AG04449 (cell line): ENCODE measurements at regions not wholly inside any gene's neighbourhood (a gene's known extent, or its start where the extent isn't known, plus 50 kb on each side); places are given as distances from the start of the nearest gene placed in this dataset.

Experiments
- CTCF ChIA-PET: fragments of 350-600 bp; formaldehyde crosslinking; extraction: SDS; loops from one replicate; lab custom pipeline; 2021; ENCODE audit warnings: antibody characterized with exemption; lab: Yijun Ruan, JAX
- POLR2A ChIA-PET: fragments of 400-600, 350-600 bp; formaldehyde crosslinking; extraction: SDS; loops from one replicate; lab custom pipeline; 2020; ENCODE audit warnings: antibody characterized with exemption, inconsistent platforms; lab: Yijun Ruan, JAX
- DNase-seq: peaks from one replicate; pipeline ENCODE4 v3.0.0-alpha.2; 2010; ENCODE audit warnings: low read depth, low spot score
- H3K4me3 ChIP-seq: 2 replicates; pipeline ENCODE4 v1.5.1; 2011; ENCODE audit warnings: low read depth, mild to moderate bottlenecking, control low read depth, low read length
- TF ChIP-seq, protein P1 (sequence below): IDR thresholded peaks from one replicate; pipeline ENCODE4 v1.5.1; 2011; ENCODE audit warnings: mild to moderate bottlenecking, moderate library complexity, low read length, control low read depth, inconsistent platforms; ENCODE audit not compliant: insufficient read depth; ENCODE audit errors: missing control alignments

DNA sequence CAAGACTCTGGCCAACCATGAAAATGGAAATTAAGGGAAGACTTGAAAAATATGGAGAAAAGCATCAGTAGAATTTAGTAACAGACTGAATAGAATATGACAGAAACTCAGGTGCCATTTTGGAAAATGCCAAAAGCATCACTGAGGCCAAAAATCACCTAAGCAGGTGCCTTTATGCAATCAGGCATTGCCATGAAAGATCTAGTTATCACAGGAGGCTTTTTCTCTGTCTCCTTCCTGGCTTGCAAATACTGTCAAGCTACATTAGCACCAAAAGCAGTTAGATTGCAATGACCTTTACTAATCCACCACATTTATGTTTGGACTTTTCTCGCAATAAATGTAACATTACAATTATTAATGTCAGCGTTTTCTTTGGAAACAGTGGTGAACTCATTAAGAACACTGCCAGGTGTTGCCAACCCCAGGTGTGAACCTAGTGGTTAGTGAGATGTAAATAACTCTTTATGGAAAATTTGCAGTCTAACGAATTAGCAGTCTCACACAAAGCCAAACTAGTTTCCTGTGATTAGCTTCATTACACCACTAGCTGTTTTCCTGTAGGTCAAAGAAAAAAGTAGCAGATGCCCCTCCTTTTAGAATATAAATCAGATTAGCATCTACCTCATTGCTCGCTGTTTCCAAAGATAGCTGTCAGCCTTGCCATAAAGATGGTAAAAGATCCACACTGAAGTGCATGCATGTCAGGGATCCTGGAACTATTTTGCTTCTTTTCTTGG is 1568.4 kb upstream of the TENM3 start:
- TF ChIP-seq, protein P1, sequence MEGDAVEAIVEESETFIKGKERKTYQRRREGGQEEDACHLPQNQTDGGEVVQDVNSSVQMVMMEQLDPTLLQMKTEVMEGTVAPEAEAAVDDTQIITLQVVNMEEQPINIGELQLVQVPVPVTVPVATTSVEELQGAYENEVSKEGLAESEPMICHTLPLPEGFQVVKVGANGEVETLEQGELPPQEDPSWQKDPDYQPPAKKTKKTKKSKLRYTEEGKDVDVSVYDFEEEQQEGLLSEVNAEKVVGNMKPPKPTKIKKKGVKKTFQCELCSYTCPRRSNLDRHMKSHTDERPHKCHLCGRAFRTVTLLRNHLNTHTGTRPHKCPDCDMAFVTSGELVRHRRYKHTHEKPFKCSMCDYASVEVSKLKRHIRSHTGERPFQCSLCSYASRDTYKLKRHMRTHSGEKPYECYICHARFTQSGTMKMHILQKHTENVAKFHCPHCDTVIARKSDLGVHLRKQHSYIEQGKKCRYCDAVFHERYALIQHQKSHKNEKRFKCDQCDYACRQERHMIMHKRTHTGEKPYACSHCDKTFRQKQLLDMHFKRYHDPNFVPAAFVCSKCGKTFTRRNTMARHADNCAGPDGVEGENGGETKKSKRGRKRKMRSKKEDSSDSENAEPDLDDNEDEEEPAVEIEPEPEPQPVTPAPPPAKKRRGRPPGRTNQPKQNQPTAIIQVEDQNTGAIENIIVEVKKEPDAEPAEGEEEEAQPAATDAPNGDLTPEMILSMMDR, result no peak
- no peak overlapping the region for H3K4me3 ChIP-seq
- CTCF ChIA-PET, result interaction anchor here (1.9 kb wide), 1 partner anchor 10 kb away, joined by 5 read pairs; no protein-coding TSS in a partner anchor
- no peak for DNase-seq
- POLR2A ChIA-PET, result no interaction called here

DNA sequence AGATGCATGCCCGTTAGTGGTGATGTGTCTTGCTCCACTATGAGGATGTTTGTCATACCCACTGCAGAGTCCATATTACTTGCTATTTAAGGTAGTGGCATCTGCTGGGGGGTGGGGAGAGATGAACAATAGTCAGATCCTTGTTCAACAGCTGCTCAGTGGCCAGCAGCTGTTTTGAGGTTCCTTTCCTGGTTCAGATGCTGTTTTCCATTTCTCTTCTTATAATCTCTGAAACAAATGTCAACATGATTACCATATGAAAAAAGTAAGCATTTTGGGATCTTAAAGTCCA is 1567.9 kb upstream of the TENM3 start:
- ChIA-PET POLR2A (no interaction called here), CTCF (no interaction called here)
- TF ChIP-seq, protein P1, result no peak
- no peak overlapping the region for H3K4me3 ChIP-seq
- DNase-seq, result no peak

DNA sequence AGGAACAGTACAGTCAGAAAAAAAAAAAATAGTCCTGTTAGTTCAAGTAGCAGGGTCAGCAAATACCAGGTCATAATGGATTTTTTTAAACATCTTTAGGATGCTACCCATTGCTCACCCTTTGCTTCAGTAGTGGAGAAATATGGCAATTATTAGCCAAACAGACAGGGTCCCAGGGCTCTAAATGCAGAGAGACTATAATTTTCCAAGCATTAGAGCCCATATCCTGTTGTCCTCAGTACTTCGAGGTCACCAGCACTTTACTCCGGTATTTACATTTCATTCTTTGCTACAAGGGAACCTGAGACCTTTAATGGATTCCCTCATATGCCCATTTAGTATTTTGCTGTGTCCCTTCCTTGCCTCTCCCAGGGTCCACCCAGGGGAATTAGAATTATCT is 1562.9 kb upstream of the TENM3 start:
- ChIA-PET POLR2A (no interaction called here), CTCF (no interaction called here)
- TF ChIP-seq, protein P1, result no peak
- no peak overlapping the region for H3K4me3 ChIP-seq
- DNase-seq, result no peak

DNA sequence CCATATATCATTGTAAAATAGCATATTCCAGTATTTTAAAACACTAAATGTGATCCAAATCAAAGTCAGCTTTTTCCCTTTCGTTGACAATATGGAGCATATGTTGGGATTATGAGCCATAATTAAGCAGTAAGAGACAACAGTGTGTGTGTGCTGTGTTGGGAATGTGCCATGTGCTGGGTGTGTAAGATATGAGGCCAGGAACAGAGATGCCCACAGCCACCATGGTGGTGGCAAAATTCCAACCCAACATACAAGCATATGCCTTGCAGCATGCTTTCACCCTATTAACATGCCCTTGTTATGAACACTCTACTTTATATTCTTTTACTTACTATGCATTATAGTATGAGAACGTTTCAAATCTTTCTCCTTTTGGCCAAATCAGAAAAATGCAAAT is 1560.4 kb upstream of the TENM3 start:
- TF ChIP-seq, protein P1, result no peak
- H3K4me3 ChIP-seq, result no peak overlapping the region
- ChIA-PET POLR2A (no interaction called here), CTCF (no interaction called here)
- DNase-seq, result no peak

DNA sequence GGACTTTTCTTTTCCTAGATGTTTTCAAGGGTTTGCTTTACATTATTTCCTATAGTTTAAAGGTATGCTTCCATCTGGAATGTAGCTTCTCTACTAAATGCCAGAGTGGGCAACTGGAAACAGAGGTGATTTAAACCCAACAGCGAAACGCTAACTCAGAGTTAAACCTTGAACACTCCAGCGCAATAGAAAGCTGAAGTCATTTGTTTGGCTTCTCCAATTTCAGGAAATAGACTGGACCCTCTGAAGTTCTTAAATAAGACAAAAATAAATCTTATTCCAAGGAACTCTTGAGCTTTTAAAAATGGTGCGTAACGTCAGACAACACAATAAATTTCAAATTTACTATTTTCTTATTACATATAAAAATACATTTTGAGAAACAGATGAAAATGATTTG is 1560.0 kb upstream of the TENM3 start:
- TF ChIP-seq, protein P1, result no peak
- ChIA-PET CTCF (no interaction called here), POLR2A (no interaction called here)
- no peak for DNase-seq
- H3K4me3 ChIP-seq, result no peak overlapping the region

DNA sequence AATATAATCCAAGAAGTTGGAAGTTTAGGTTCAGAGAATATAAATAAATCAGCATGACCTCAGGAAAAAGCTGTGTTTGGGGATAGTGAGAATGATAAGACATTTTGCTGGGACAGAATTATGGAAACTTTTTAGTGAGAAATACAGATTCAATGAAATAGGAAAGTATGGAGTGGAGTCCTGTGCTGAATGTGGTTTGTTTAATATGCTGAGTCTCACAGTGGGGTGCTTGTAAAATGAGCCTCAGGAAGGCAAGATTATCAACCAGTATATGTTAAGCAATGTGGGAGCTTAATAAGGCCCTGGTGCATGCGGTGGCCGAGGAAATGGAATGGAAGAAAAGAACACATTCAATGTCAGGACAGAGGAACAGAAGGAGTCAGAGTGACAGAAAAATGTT is 1554.7 kb upstream of the TENM3 start:
- POLR2A ChIA-PET, result no interaction called here
- TF ChIP-seq, protein P1, result no peak
- H3K4me3 ChIP-seq, result no peak overlapping the region
- CTCF ChIA-PET, result interaction anchor here (1.7 kb wide), 1 partner anchor 24 kb away, joined by 3 read pairs; no protein-coding TSS in a partner anchor
- DNase-seq, result no peak
